ENCODE measurements at regions not wholly inside any gene's neighbourhood (a gene's known extent, or its start where the extent isn't known, plus 50 kb on each side); places are given as distances from the start of the nearest gene placed in this dataset.

- 20% methylated on average over 11 of the region's 11 CpGs for WGBS (ENCODE audit: insufficient coverage, insufficient replicate concordance, low lambda C conversion rate, missing lambda C conversion rate)
- Histone ChIP-seq H3K79me2 (ENCODE audit: control insufficient read depth, insufficient read depth, low read length) (no peaks in the 10 kb centered on the region), H3K9ac (ENCODE audit: control insufficient read depth, insufficient read depth, low read length) (no peak overlapping the region), H3K4me1 (ENCODE audit: control insufficient read depth, insufficient read depth, low read length) (no peaks in the 10 kb centered on the region), H3K27ac (ENCODE audit: control insufficient read depth, insufficient read depth) (no peak overlapping the region), H2AFZ (ENCODE audit: control insufficient read depth, low read depth, low read length) (no peak overlapping the region), H3K4me3 (no peak overlapping the region), H3K9me3 (replicated peaks; ENCODE audit: control insufficient read depth, insufficient read depth, low read length) (no peaks in the 10 kb centered on the region), H3K4me2 (ENCODE audit: control insufficient read depth, insufficient read depth) (no peak overlapping the region), H3K36me3 (ENCODE audit: control insufficient read depth in 2 of 2, insufficient read depth in 2 of 2, low read length in 1 of 2) (no peaks in the 10 kb centered on the region), H3K27me3 (replicated peaks in 1 of 2; ENCODE audit: control insufficient read depth in 2 of 2, insufficient read depth in 2 of 2, low read length in 1 of 2) (no peaks in the 10 kb centered on the region), H4K20me1 (ENCODE audit: control insufficient read depth, insufficient read depth) (no peaks in the 10 kb centered on the region)
- ChIA-PET POLR2A (no interaction called here), RAD21 (ENCODE audit: unreplicated experiment) (no interaction called here), CTCF (interaction anchor here (0.6 kb wide), 1 partner anchor 374 kb away, joined by 4 read pairs; no protein-coding TSS in a partner anchor), SMC1A (ENCODE audit: uncharacterized antibody, unreplicated experiment) (interaction anchor here (0.6 to 0.8 kb wide), 2 partner anchors 193 to 1280 kb away, joined by 3 to 4 read pairs; no protein-coding TSS in a partner anchor)
- in situ Hi-C loops (cut with MboI), result no loop called here
- ATAC-seq, result no peak
- BruUV-seq (replicated peaks), result no TSS peak
- DNase-seq (ENCODE audit: low read depth, low spot score), result no peak
- intact Hi-C loops (cut with micrococcal nuclease; ENCODE audit: unreplicated experiment), result loop anchor here (5.0 kb wide), 1 partner anchor 1402 kb away; no protein-coding TSS in a partner anchor
- no peak for FAIRE-seq
- TF ChIP-seq PAX5 (IDR thresholded peaks at IDR 0.05; ENCODE audit: borderline replicate concordance, low read depth, low read length), result no peak
- TF ChIP-seq ZNF384 (IDR thresholded peaks at IDR 0.05; ENCODE audit: borderline replicate concordance, low read depth, low read length), result no peak
- no peak for TF ChIP-seq ZZZ3 (IDR thresholded peaks at IDR 0.05; ENCODE audit: control insufficient read depth, insufficient read length, low read depth)
- no peak for TF ChIP-seq STAT1 (conservative IDR thresholded peaks at IDR 0.05)
- no peak for TF ChIP-seq KAT2A (conservative IDR thresholded peaks at IDR 0.05; ENCODE audit: control insufficient read depth, low read depth, low read length)
- no peak for TF ChIP-seq RUNX3 (IDR thresholded peaks at IDR 0.05; ENCODE audit: low read length)
- no peak for TF ChIP-seq EP300 (IDR thresholded peaks at IDR 0.05; ENCODE audit: borderline replicate concordance in 1 of 2, control insufficient read depth in 1 of 2, low read depth in 2 of 2, low read length in 2 of 2)
- no peak for TF ChIP-seq HDAC2 (IDR thresholded peaks at IDR 0.05)
- no peak for TF ChIP-seq GATAD2B (conservative IDR thresholded peaks at IDR 0.05; ENCODE audit: low read depth)
- no peak for TF ChIP-seq SUPT20H (IDR thresholded peaks at IDR 0.05; ENCODE audit: borderline replicate concordance, control insufficient read depth, low read depth, low read length)
- TF ChIP-seq, protein P1, sequence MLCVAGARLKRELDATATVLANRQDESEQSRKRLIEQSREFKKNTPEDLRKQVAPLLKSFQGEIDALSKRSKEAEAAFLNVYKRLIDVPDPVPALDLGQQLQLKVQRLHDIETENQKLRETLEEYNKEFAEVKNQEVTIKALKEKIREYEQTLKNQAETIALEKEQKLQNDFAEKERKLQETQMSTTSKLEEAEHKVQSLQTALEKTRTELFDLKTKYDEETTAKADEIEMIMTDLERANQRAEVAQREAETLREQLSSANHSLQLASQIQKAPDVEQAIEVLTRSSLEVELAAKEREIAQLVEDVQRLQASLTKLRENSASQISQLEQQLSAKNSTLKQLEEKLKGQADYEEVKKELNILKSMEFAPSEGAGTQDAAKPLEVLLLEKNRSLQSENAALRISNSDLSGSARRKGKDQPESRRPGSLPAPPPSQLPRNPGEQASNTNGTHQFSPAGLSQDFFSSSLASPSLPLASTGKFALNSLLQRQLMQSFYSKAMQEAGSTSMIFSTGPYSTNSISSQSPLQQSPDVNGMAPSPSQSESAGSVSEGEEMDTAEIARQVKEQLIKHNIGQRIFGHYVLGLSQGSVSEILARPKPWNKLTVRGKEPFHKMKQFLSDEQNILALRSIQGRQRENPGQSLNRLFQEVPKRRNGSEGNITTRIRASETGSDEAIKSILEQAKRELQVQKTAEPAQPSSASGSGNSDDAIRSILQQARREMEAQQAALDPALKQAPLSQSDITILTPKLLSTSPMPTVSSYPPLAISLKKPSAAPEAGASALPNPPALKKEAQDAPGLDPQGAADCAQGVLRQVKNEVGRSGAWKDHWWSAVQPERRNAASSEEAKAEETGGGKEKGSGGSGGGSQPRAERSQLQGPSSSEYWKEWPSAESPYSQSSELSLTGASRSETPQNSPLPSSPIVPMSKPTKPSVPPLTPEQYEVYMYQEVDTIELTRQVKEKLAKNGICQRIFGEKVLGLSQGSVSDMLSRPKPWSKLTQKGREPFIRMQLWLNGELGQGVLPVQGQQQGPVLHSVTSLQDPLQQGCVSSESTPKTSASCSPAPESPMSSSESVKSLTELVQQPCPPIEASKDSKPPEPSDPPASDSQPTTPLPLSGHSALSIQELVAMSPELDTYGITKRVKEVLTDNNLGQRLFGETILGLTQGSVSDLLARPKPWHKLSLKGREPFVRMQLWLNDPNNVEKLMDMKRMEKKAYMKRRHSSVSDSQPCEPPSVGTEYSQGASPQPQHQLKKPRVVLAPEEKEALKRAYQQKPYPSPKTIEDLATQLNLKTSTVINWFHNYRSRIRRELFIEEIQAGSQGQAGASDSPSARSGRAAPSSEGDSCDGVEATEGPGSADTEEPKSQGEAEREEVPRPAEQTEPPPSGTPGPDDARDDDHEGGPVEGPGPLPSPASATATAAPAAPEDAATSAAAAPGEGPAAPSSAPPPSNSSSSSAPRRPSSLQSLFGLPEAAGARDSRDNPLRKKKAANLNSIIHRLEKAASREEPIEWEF (IDR thresholded peaks at IDR 0.05; ENCODE audit: insufficient replicate concordance, low read depth, low read length), result no peak
- no peak for TF ChIP-seq KLF5 (IDR thresholded peaks at IDR 0.05; ENCODE audit: partially characterized antibody)
- TF ChIP-seq PML (IDR thresholded peaks at IDR 0.05; ENCODE audit: low read length), result no peak
- no peak for TF ChIP-seq ZNF622 (IDR thresholded peaks at IDR 0.05)
- TF ChIP-seq, protein P2, sequence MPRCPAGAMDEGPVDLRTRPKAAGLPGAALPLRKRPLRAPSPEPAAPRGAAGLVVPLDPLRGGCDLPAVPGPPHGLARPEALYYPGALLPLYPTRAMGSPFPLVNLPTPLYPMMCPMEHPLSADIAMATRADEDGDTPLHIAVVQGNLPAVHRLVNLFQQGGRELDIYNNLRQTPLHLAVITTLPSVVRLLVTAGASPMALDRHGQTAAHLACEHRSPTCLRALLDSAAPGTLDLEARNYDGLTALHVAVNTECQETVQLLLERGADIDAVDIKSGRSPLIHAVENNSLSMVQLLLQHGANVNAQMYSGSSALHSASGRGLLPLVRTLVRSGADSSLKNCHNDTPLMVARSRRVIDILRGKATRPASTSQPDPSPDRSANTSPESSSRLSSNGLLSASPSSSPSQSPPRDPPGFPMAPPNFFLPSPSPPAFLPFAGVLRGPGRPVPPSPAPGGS (IDR thresholded peaks at IDR 0.05; ENCODE audit: borderline replicate concordance, insufficient read depth, low read depth, low read length, poor library complexity, severe bottlenecking), result no peak
- TF ChIP-seq ZBED1 (IDR thresholded peaks at IDR 0.05; ENCODE audit: borderline replicate concordance), result no peak
- no peak for TF ChIP-seq TAF1 (IDR thresholded peaks at IDR 0.05; ENCODE audit: borderline replicate concordance, low read depth, low read length)
- no peak for TF ChIP-seq ASH2L (IDR thresholded peaks at IDR 0.05; ENCODE audit: borderline replicate concordance, low read depth)
Measured at GRCh38 chr16:73529303-73530012, 481.5 kb upstream of the ZFHX3 start.
